CD4-positive, alpha-beta T cell (primary cell): ENCODE measurements at regions not wholly inside any gene's neighbourhood (a gene's known extent, or its start where the extent isn't known, plus 50 kb on each side); places are given as distances from the start of the nearest gene placed in this dataset.

Experiments
- ATAC-seq: fragments of 200-7000 bp; cut with Tn5 transposase; one replicate; pipeline ENCODE4 v1.10.0; 2022; ENCODE audit warnings: mild to moderate bottlenecking; ENCODE audit not compliant: poor library complexity
- CTCF ChIA-PET: fragments of 350-600 bp; sonication (Branson Sonifier 250); formaldehyde crosslinking; loops from one replicate; lab custom pipeline; 2021; ENCODE audit warnings: antibody characterized with exemption, inconsistent platforms; lab: Charles Lee
- POLR2A ChIA-PET: fragments of 350-600 bp; sonication (Branson Sonifier 250); formaldehyde crosslinking; loops from one replicate; lab custom pipeline; 2021; ENCODE audit warnings: antibody characterized with exemption, inconsistent platforms; lab: Charles Lee
- DNase-seq, 14 experiments: peaks; one replicate each; pipeline ENCODE4 v3.0.0-alpha.2; 2013 to 2020; ENCODE audit warnings: mixed read lengths in 2 of 14
- H3K27ac ChIP-seq, 2 donors: one replicate each; pipeline versions ENCODE4 v1.5.1 to v1.7.0; 2013; ENCODE audit warnings: low read length in 2 of 2, low read depth in 1 of 2, mild to moderate bottlenecking in 1 of 2
- H3K27me3 ChIP-seq, 2 experiments: 1 replicate in 1 of 2; 2 replicates in 1 of 2; pipeline versions ENCODE4 v1.6.1 to v1.7.0; 2013; ENCODE audit warnings: low read length in 2 of 2, control low read depth in 1 of 2, mild to moderate bottlenecking in 1 of 2, moderate library complexity in 1 of 2; ENCODE audit not compliant: insufficient read depth in 2 of 2, control insufficient read depth in 1 of 2
- H3K36me3 ChIP-seq: one replicate; pipeline ENCODE4 v1.6.1; 2013; ENCODE audit warnings: low read length, control low read depth; ENCODE audit not compliant: insufficient read depth
- H3K4me1 ChIP-seq: one replicate; pipeline ENCODE4 v1.6.1; 2013; ENCODE audit warnings: low read length, control low read depth; ENCODE audit not compliant: insufficient read depth
- H3K4me3 ChIP-seq: one replicate; pipeline ENCODE4 v1.5.1; 2013; ENCODE audit warnings: mild to moderate bottlenecking, low read length, moderate library complexity
- H3K9me3 ChIP-seq, 2 experiments: 1 replicate in 1 of 2; 2 replicates in 1 of 2; pipeline versions ENCODE4 v1.6.1 to v1.7.0; 2013; ENCODE audit warnings: low read length in 2 of 2, mild to moderate bottlenecking in 2 of 2, control low read depth in 1 of 2, moderate library complexity in 1 of 2; ENCODE audit not compliant: control insufficient read depth in 1 of 2, insufficient read depth in 1 of 2
- H3K27ac Mint-ChIP-seq: one replicate; pipeline ENCODE4 v1.8.0; 2020; ENCODE audit warnings: mixed read lengths
- H3K27me3 Mint-ChIP-seq: one replicate; pipeline ENCODE4 v1.8.0; 2021; ENCODE audit warnings: mixed read lengths
- H3K36me3 Mint-ChIP-seq: one replicate; pipeline ENCODE4 v1.8.0; 2021; ENCODE audit warnings: low read depth, mixed read lengths
- H3K4me1 Mint-ChIP-seq: one replicate; pipeline ENCODE4 v1.8.0; 2021; ENCODE audit warnings: low read depth, mixed read lengths
- H3K4me3 Mint-ChIP-seq: one replicate; pipeline ENCODE4 v1.8.0; 2020; ENCODE audit warnings: mild to moderate bottlenecking, mixed read lengths
- H3K9me3 Mint-ChIP-seq: one replicate; pipeline ENCODE4 v1.8.0; 2020; ENCODE audit warnings: mixed read lengths
- CTCF ChIP-seq: fragments of 200-600 bp; IDR thresholded peaks from one replicate; pipeline ENCODE4 v1.8.0; 2022; ENCODE audit warnings: antibody characterized with exemption, mild to moderate bottlenecking
- intact Hi-C, 2 experiments: fragments of 100-400 bp; cut with DNase I in 1 of 2; cut with micrococcal nuclease in 1 of 2; formaldehyde crosslinking; loops; one replicate each; pipeline versions ENCODE4 v1.15.1 to v1.9.0; 2023 to 2025; cut with DNase I, micrococcal nuclease

GRCh38 chr18:55123361-55123760, 164.1 kb upstream of the CCDC68 start:
- H3K27ac Mint-ChIP-seq, result no peak overlapping the region
- no peaks in the 10 kb centered on the region for H3K4me1 ChIP-seq
- TF ChIP-seq CTCF, result no peak
- intact Hi-C loops, result no loop called here
- H3K27me3 ChIP-seq, result no peaks in the 10 kb centered on the region
- no peaks in the 10 kb centered on the region for H3K9me3 ChIP-seq
- H3K36me3 ChIP-seq, result no peaks in the 10 kb centered on the region
- no peak for ATAC-seq
- H3K4me3 ChIP-seq, result no peak overlapping the region
- no peaks in the 10 kb centered on the region for H3K4me1 Mint-ChIP-seq
- H3K4me3 Mint-ChIP-seq, result no peak overlapping the region
- ChIA-PET POLR2A (no interaction called here), CTCF (no interaction called here)
- H3K27me3 Mint-ChIP-seq, result no peaks in the 10 kb centered on the region
- H3K36me3 Mint-ChIP-seq, result no peaks in the 10 kb centered on the region
- DNase-seq, result no peak
- no peaks in the 10 kb centered on the region for H3K9me3 Mint-ChIP-seq
- H3K27ac ChIP-seq, result no peak overlapping the region

GRCh38 chr18:55121397-55122170, 162.3 kb upstream of the CCDC68 start:
- ChIA-PET POLR2A (no interaction called here), CTCF (no interaction called here)

DNA sequence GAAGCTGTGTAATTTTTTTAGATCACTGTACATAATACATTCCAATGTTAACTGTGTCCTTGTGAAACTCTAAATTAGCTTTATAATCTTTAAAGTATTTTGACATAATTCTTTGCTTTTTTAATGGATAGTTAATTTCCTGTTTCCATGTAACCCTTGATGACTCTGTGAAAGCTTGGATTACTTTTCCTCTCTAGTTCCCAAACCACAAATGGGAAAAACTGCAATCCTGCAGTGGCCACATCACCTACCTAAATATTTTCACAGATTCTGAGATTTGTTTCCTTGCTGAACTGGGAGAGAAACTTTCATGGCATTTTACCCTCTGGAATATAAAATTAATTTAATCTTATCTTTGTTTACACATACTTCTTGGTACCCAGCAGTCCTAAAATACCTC, 161.6 kb upstream of the CCDC68 start:
- POLR2A ChIA-PET, result no interaction called here
- H3K9me3 Mint-ChIP-seq, result peaks cover 2% of the 10 kb centered on the region

More at GRCh38 chr18:55121397-55122170, 162.3 kb upstream of the CCDC68 start:
- H3K4me3 ChIP-seq, result no peak overlapping the region
- TF ChIP-seq CTCF, result no peak
- H3K27me3 ChIP-seq, result no peaks in the 10 kb centered on the region
- no peaks in the 10 kb centered on the region for H3K36me3 ChIP-seq
- H3K4me1 ChIP-seq, result no peaks in the 10 kb centered on the region
- intact Hi-C loops, result no loop called here
- H3K27ac ChIP-seq, result no peak overlapping the region
- DNase-seq, result no peak
- H3K27ac Mint-ChIP-seq, result no peak overlapping the region
- H3K27me3 Mint-ChIP-seq, result no peaks in the 10 kb centered on the region
- no peaks in the 10 kb centered on the region for H3K9me3 Mint-ChIP-seq
- no peaks in the 10 kb centered on the region for H3K4me1 Mint-ChIP-seq
- no peaks in the 10 kb centered on the region for H3K9me3 ChIP-seq
- ATAC-seq, result no peak
- no peak overlapping the region for H3K4me3 Mint-ChIP-seq
- H3K36me3 Mint-ChIP-seq, result no peaks in the 10 kb centered on the region

More for the DNA sequence above, 161.6 kb upstream of the CCDC68 start:
- H3K36me3 ChIP-seq, result no peaks in the 10 kb centered on the region
- no peak for DNase-seq
- H3K27me3 ChIP-seq, result no peaks in the 10 kb centered on the region
- Mint-ChIP-seq H3K4me3 (no peak overlapping the region), H3K27me3 (no peaks in the 10 kb centered on the region), H3K4me1 (no peaks in the 10 kb centered on the region), H3K36me3 (no peaks in the 10 kb centered on the region), H3K27ac (no peak overlapping the region)
- no peak for ATAC-seq
- no peak overlapping the region for H3K27ac ChIP-seq
- H3K4me3 ChIP-seq, result no peak overlapping the region
- CTCF ChIA-PET, result no interaction called here
- no peak for TF ChIP-seq CTCF
- no peaks in the 10 kb centered on the region for H3K9me3 ChIP-seq
- intact Hi-C loops, result no loop called here
- no peaks in the 10 kb centered on the region for H3K4me1 ChIP-seq
